Osteocyte (in vitro differentiated cells): ENCODE measurements at regions not wholly inside any gene's neighbourhood (a gene's known extent, or its start where the extent isn't known, plus 50 kb on each side); places are given as distances from the start of the nearest gene placed in this dataset.
A peak's percentile ranks its signal among the peaks of the same experiment; 100 is the strongest.

ENCODE experiments used
- DNase-seq: peaks from one replicate; pipeline ENCODE4 v3.0.0; 2021; ENCODE audit warnings: mixed read lengths; ENCODE audit not compliant: unreplicated experiment; ENCODE audit errors: extremely low spot score
- H3K27ac Mint-ChIP-seq: one replicate; pipeline ENCODE4 v1.8.0; 2021; ENCODE audit warnings: mild to moderate bottlenecking, mixed read lengths; ENCODE audit not compliant: unreplicated experiment
- H3K27me3 Mint-ChIP-seq: one replicate; pipeline ENCODE4 v1.8.0; 2021; ENCODE audit warnings: mixed read lengths; ENCODE audit not compliant: unreplicated experiment
- H3K36me3 Mint-ChIP-seq: one replicate; pipeline ENCODE4 v1.8.0; 2021; ENCODE audit warnings: mixed read lengths; ENCODE audit not compliant: unreplicated experiment
- H3K4me1 Mint-ChIP-seq: one replicate; pipeline ENCODE4 v1.8.0; 2021; ENCODE audit warnings: mixed read lengths; ENCODE audit not compliant: unreplicated experiment
- H3K4me3 Mint-ChIP-seq: one replicate; pipeline ENCODE4 v1.8.0; 2021; ENCODE audit warnings: mild to moderate bottlenecking, moderate library complexity, mixed read lengths; ENCODE audit not compliant: unreplicated experiment
- H3K9me3 Mint-ChIP-seq: one replicate; pipeline ENCODE4 v1.8.0; 2021; ENCODE audit warnings: mixed read lengths; ENCODE audit not compliant: unreplicated experiment
- CTCF ChIP-seq: fragments of 200-600 bp; sonication (generic); IDR thresholded peaks from 2 replicates; pipeline ENCODE4 v1.5.0; 2021; ENCODE audit warnings: antibody characterized with exemption, mild to moderate bottlenecking, moderate library complexity

GRCh38 chr11:134527382-134528243 is 115.6 kb upstream of the B3GAT1 start:
- peak; percentile 76 for DNase-seq
- H3K27ac Mint-ChIP-seq = no peak overlapping the region
- no peak overlapping the region for H3K4me3 Mint-ChIP-seq
- no peaks in the 10 kb centered on the region for H3K27me3 Mint-ChIP-seq
- no peak for TF ChIP-seq CTCF
- no peaks in the 10 kb centered on the region for H3K36me3 Mint-ChIP-seq
- peaks cover 4% of the 10 kb centered on the region for H3K9me3 Mint-ChIP-seq
- no peaks in the 10 kb centered on the region for H3K4me1 Mint-ChIP-seq

- no peak for DNase-seq
- no peak overlapping the region for H3K4me3 Mint-ChIP-seq
- H3K27ac Mint-ChIP-seq = no peak overlapping the region
- H3K4me1 Mint-ChIP-seq = no peaks in the 10 kb centered on the region
- peaks cover under 1% of the 10 kb centered on the region for H3K27me3 Mint-ChIP-seq
- H3K36me3 Mint-ChIP-seq = no peaks in the 10 kb centered on the region
- no peak for TF ChIP-seq CTCF
- H3K9me3 Mint-ChIP-seq = peaks cover 4% of the 10 kb centered on the region
These were observed 113.1 kb upstream of the B3GAT1 start for GRCh38 chr11:134524896-134525845.

- Mint-ChIP-seq H3K4me1 (no peaks in the 10 kb centered on the region), H3K9me3 (peaks cover 4% of the 10 kb centered on the region)
These were observed 112.2 kb upstream of the B3GAT1 start for GRCh38 chr11:134524201-134524600.

GRCh38 chr11:134522782-134523570 is 110.9 kb upstream of the B3GAT1 start:
- no peaks in the 10 kb centered on the region for H3K4me1 Mint-ChIP-seq
- H3K36me3 Mint-ChIP-seq = no peaks in the 10 kb centered on the region
- H3K27me3 Mint-ChIP-seq = peaks cover 6% of the 10 kb centered on the region
- H3K9me3 Mint-ChIP-seq = peaks cover 4% of the 10 kb centered on the region
- no peak for DNase-seq
- H3K27ac Mint-ChIP-seq = no peak overlapping the region
- TF ChIP-seq CTCF = no peak
- no peak overlapping the region for H3K4me3 Mint-ChIP-seq

More at GRCh38 chr11:134524201-134524600, 112.2 kb upstream of the B3GAT1 start:
- peaks cover 6% of the 10 kb centered on the region for H3K27me3 Mint-ChIP-seq
- no peak overlapping the region for H3K4me3 Mint-ChIP-seq
- H3K36me3 Mint-ChIP-seq = no peaks in the 10 kb centered on the region
- DNase-seq = no peak
- no peak for TF ChIP-seq CTCF
- no peak overlapping the region for H3K27ac Mint-ChIP-seq
